ENCODE measurements at regions not wholly inside any gene's neighbourhood (a gene's known extent, or its start where the extent isn't known, plus 50 kb on each side); places are given as distances from the start of the nearest gene placed in this dataset.

GRCh38 chrX:138020941-138021340 lies 455.0 kb downstream of the ZIC3 start:
- Histone ChIP-seq H4K20me1 (ENCODE audit: insufficient read depth, low read length) (no peaks in the 10 kb centered on the region), H3K4me1 (ENCODE audit: insufficient read depth, low read length) (no peaks in the 10 kb centered on the region), H3K27me3 (ENCODE audit: control insufficient read depth in 1 of 2, insufficient read depth in 2 of 2, low read length in 2 of 2) (no peaks in the 10 kb centered on the region), H3K79me2 (ENCODE audit: insufficient read depth, low read length) (no peaks in the 10 kb centered on the region), H3K9me3 (ENCODE audit: low read length) (no peaks in the 10 kb centered on the region), H3K4me2 (ENCODE audit: low read depth, low read length) (no peak overlapping the region), H3K36me3 (replicated peaks in 1 of 2; ENCODE audit: control insufficient read depth in 1 of 2, insufficient read depth in 2 of 2, low read length in 2 of 2) (no peaks in the 10 kb centered on the region), H3K9ac (ENCODE audit: insufficient read depth, low read depth, low read length) (no peak overlapping the region), H2AFZ (ENCODE audit: low read length) (no peak overlapping the region), H3K27ac (ENCODE audit: extremely low read length, insufficient read depth, low read length) (no peak overlapping the region), H3K4me3 (replicated peaks in 1 of 3; ENCODE audit: insufficient read depth in 1 of 3, low read depth in 2 of 3, low read length in 3 of 3) (no peak overlapping the region)
- no TSS peak for BruUV-seq (replicated peaks)
- ChIA-PET CTCF (ENCODE audit: low intra/inter-chr PET ratio, low total read pairs) (no interaction called here), POLR2A (no interaction called here)
- WGBS (ENCODE audit: low lambda C conversion rate) = 0% methylated on average over 1 of the region's 1 CpG
- no peak for DNase-seq (ENCODE audit: low spot score)
- ATAC-seq = no peak
- TF ChIP-seq ZFP90 (CRISPR knock-in tag; IDR thresholded peaks at IDR 0.05; ENCODE audit: borderline replicate concordance) = no peak
- no peak for TF ChIP-seq ZSCAN9 (CRISPR knock-in tag; IDR thresholded peaks at IDR 0.05; ENCODE audit: borderline replicate concordance)
- TF ChIP-seq TBX2 (CRISPR knock-in tag; IDR thresholded peaks at IDR 0.05; ENCODE audit: borderline replicate concordance) = no peak
- TF ChIP-seq MTF2 (CRISPR knock-in tag; IDR thresholded peaks at IDR 0.05; ENCODE audit: borderline replicate concordance) = no peak
- no peak for TF ChIP-seq MATR3 (CRISPR knock-in tag; IDR thresholded peaks at IDR 0.05)
- no peak for TF ChIP-seq ZBTB7A (CRISPR knock-in tag; IDR thresholded peaks at IDR 0.05)
- no peak for TF ChIP-seq ZNF619 (CRISPR knock-in tag; IDR thresholded peaks at IDR 0.05)
- no peak for TF ChIP-seq HCFC1 (IDR thresholded peaks at IDR 0.05; ENCODE audit: low read depth, low read length)
- TF ChIP-seq ATF1 (CRISPR knock-in tag; IDR thresholded peaks at IDR 0.05) = no peak
- no peak for TF ChIP-seq SNAPC5 (CRISPR knock-in tag; IDR thresholded peaks at IDR 0.05; ENCODE audit: borderline replicate concordance)
- no peak for TF ChIP-seq PHF8 (CRISPR knock-in tag; IDR thresholded peaks at IDR 0.05)
- TF ChIP-seq SKIL (CRISPR knock-in tag; IDR thresholded peaks at IDR 0.05; ENCODE audit: borderline replicate concordance) = no peak
- no peak for TF ChIP-seq STAT6 (CRISPR knock-in tag; IDR thresholded peaks at IDR 0.05; ENCODE audit: borderline replicate concordance)
- no peak for TF ChIP-seq MBD4 (IDR thresholded peaks at IDR 0.05; ENCODE audit: borderline replicate concordance, low read length)
- TF ChIP-seq ZNF101 (CRISPR knock-in tag; IDR thresholded peaks at IDR 0.05; ENCODE audit: borderline replicate concordance, low read depth) = no peak
- no peak for TF ChIP-seq NCOA2 (CRISPR knock-in tag; IDR thresholded peaks at IDR 0.05)
- TF ChIP-seq ZNF230 (CRISPR knock-in tag; IDR thresholded peaks at IDR 0.05) = no peak
- in situ Hi-C loops (cut with HindIII; ENCODE audit: extremely low pct_ligation_motif_present, low pct_unique_long_range_greater_than_20kb) = no loop called here
- no peak for FAIRE-seq
- intact Hi-C loops (cut with micrococcal nuclease; ENCODE audit: unreplicated experiment) = no loop called here
